ENCODE measurements at regions not wholly inside any gene's neighbourhood (a gene's known extent, or its start where the extent isn't known, plus 50 kb on each side); places are given as distances from the start of the nearest gene placed in this dataset.

GRCh38 chr5:126099077-126099476 lies 324.1 kb upstream of the GRAMD2B start:
- Mint-ChIP-seq H3K4me3 (no peak overlapping the region), H3K27me3 (ENCODE audit: low read depth) (no peaks in the 10 kb centered on the region), H3K4me1 (ENCODE audit: low read depth) (no peaks in the 10 kb centered on the region), H3K27ac (no peak overlapping the region), H3K9me3 (peaks cover 5% of the 10 kb centered on the region), H3K36me3 (ENCODE audit: low read depth) (no peaks in the 10 kb centered on the region)

GRCh38 chr5:126100767-126101166 lies 322.4 kb upstream of the GRAMD2B start:
- Mint-ChIP-seq H3K36me3 (ENCODE audit: low read depth) (no peaks in the 10 kb centered on the region), H3K9me3 (peaks cover 5% of the 10 kb centered on the region), H3K4me1 (ENCODE audit: low read depth) (no peaks in the 10 kb centered on the region), H3K27me3 (ENCODE audit: low read depth) (no peaks in the 10 kb centered on the region), H3K27ac (no peak overlapping the region), H3K4me3 (no peak overlapping the region)

GRCh38 chr5:126101901-126102300 lies 321.3 kb upstream of the GRAMD2B start:
- Mint-ChIP-seq H3K27me3 (ENCODE audit: low read depth) (no peaks in the 10 kb centered on the region), H3K4me1 (ENCODE audit: low read depth) (no peaks in the 10 kb centered on the region), H3K27ac (no peak overlapping the region)

DNA sequence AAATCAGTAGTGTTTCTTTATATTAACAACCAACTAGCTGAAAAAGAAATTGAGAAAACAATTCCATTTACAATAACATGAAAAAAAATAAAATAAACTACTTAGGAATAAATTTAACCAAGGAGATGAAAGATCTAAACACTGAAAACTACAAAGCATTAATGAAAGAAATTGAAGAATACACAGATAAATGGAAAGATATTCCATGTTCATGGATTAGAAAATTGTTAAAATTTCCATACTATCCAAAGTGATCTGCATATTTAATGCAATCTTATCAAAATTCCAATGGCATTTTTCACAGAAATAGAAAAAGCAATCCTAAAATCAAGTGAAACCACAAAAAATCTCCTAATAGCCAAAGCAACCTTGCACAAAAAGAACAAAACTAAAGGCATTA lies 320.2 kb upstream of the GRAMD2B start:
- Mint-ChIP-seq H3K27ac (no peak overlapping the region), H3K27me3 (ENCODE audit: low read depth) (no peaks in the 10 kb centered on the region), H3K4me3 (no peak overlapping the region), H3K4me1 (ENCODE audit: low read depth) (no peaks in the 10 kb centered on the region), H3K36me3 (ENCODE audit: low read depth) (no peaks in the 10 kb centered on the region), H3K9me3 (peaks cover 5% of the 10 kb centered on the region)

More at GRCh38 chr5:126101901-126102300, 321.3 kb upstream of the GRAMD2B start:
- no peaks in the 10 kb centered on the region for H3K36me3 Mint-ChIP-seq (ENCODE audit: low read depth)
- no peak overlapping the region for H3K4me3 Mint-ChIP-seq
- H3K9me3 Mint-ChIP-seq, result peaks cover 5% of the 10 kb centered on the region

- Mint-ChIP-seq H3K27ac (no peak overlapping the region), H3K9me3 (peaks cover 5% of the 10 kb centered on the region), H3K4me1 (ENCODE audit: low read depth) (no peaks in the 10 kb centered on the region), H3K36me3 (ENCODE audit: low read depth) (no peaks in the 10 kb centered on the region), H3K4me3 (no peak overlapping the region), H3K27me3 (ENCODE audit: low read depth) (no peaks in the 10 kb centered on the region)
Measured at GRCh38 chr5:126103868-126104267, 319.3 kb upstream of the GRAMD2B start.

- no peak overlapping the region for H3K27ac Mint-ChIP-seq
- no peaks in the 10 kb centered on the region for H3K27me3 Mint-ChIP-seq (ENCODE audit: low read depth)
- H3K36me3 Mint-ChIP-seq (ENCODE audit: low read depth), result no peaks in the 10 kb centered on the region
- no peaks in the 10 kb centered on the region for H3K4me1 Mint-ChIP-seq (ENCODE audit: low read depth)
- peaks cover 5% of the 10 kb centered on the region for H3K9me3 Mint-ChIP-seq
- H3K4me3 Mint-ChIP-seq, result no peak overlapping the region
Measured at GRCh38 chr5:126104341-126104740, 318.9 kb upstream of the GRAMD2B start.

GRCh38 chr5:126104951-126105350 lies 318.3 kb upstream of the GRAMD2B start:
- H3K4me1 Mint-ChIP-seq (ENCODE audit: low read depth), result no peaks in the 10 kb centered on the region
- peaks cover 5% of the 10 kb centered on the region for H3K9me3 Mint-ChIP-seq
- no peaks in the 10 kb centered on the region for H3K27me3 Mint-ChIP-seq (ENCODE audit: low read depth)
- H3K27ac Mint-ChIP-seq, result no peak overlapping the region
- H3K4me3 Mint-ChIP-seq, result no peak overlapping the region
- H3K36me3 Mint-ChIP-seq (ENCODE audit: low read depth), result no peaks in the 10 kb centered on the region

GRCh38 chr5:126106029-126106428 lies 317.2 kb upstream of the GRAMD2B start:
- Mint-ChIP-seq H3K36me3 (ENCODE audit: low read depth) (no peaks in the 10 kb centered on the region), H3K4me3 (no peak overlapping the region), H3K4me1 (ENCODE audit: low read depth) (no peaks in the 10 kb centered on the region), H3K9me3 (peaks cover 5% of the 10 kb centered on the region), H3K27me3 (ENCODE audit: low read depth) (no peaks in the 10 kb centered on the region), H3K27ac (no peak overlapping the region)

DNA sequence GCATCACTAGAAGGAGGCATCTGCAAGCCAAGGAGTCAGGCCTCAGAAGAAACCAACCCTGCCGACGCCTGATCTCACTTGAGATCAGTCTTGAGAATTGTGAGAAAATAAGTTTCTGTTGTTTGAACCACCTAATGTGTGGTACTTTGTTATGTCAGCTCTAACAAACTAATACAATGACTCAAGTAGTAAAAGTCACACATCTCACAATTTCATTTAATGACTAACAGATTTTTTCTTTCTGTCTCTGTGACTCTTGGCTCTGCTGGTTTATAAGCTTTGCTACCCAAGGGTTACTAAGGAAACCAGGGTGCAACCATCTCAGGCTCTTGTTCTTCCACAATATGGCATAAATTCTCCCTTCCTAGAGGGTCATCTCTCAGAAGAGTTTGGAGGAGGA lies 315.8 kb upstream of the GRAMD2B start:
- H3K4me1 Mint-ChIP-seq (ENCODE audit: low read depth), result no peaks in the 10 kb centered on the region
- no peaks in the 10 kb centered on the region for H3K36me3 Mint-ChIP-seq (ENCODE audit: low read depth)
- H3K9me3 Mint-ChIP-seq, result peaks cover 2% of the 10 kb centered on the region
- H3K4me3 Mint-ChIP-seq, result no peak overlapping the region
- no peaks in the 10 kb centered on the region for H3K27me3 Mint-ChIP-seq (ENCODE audit: low read depth)
- no peak overlapping the region for H3K27ac Mint-ChIP-seq

DNA sequence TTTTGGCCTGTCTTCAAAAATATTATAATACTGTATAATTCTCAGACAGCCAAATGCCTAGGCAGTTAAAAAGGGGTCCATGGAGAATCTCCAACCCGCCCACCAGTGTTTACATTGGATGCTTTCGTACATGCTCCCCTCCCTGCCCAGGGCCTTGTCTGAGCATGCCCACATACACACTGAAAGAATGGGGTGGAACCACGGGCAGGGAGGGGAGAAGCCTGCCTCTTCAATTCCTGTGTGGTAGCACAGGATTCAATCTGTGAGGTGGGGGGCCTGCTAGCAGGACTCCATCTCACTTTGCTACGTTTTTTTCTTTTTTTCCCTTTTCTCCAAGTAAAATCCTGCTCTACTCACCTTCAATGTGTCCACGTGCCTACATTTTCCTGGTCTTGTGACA lies 314.7 kb upstream of the GRAMD2B start:
- Mint-ChIP-seq H3K27ac (no peak overlapping the region), H3K4me3 (no peak overlapping the region), H3K36me3 (ENCODE audit: low read depth) (no peaks in the 10 kb centered on the region), H3K27me3 (ENCODE audit: low read depth) (no peaks in the 10 kb centered on the region), H3K4me1 (ENCODE audit: low read depth) (no peaks in the 10 kb centered on the region), H3K9me3 (no peaks in the 10 kb centered on the region)

DNA sequence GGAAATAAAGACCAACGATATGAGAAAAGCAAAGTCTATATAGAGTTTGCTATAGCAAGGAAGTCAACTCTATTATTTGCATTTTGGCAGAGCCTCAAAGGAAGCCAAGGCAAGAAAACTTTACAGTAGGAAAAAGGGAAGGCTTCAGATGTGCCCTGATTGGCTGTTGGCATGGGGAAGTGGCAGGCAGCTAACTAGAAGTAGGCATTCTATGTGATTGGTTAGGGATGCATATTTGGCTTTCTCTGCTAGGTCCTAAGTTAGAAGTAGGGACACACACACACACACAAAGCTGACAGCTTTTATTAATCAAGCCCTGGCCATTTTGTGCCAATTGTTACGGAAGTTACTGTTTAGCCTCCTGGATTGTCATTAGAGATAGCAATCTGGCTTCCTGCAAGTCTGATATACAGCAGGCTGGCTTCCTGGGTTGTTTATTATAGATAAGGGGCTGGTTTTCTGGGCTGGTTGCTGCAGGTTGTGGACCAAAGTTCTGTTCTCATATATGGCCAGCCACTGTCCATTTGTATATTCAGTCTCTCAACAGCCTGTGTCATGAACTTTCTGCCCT lies 308.1 kb upstream of the GRAMD2B start:
- no peaks in the 10 kb centered on the region for H3K27me3 Mint-ChIP-seq (ENCODE audit: low read depth)
- H3K36me3 Mint-ChIP-seq (ENCODE audit: low read depth), result no peaks in the 10 kb centered on the region
- H3K4me1 Mint-ChIP-seq (ENCODE audit: low read depth), result no peaks in the 10 kb centered on the region
- peaks cover 3% of the 10 kb centered on the region for H3K9me3 Mint-ChIP-seq
- no peak overlapping the region for H3K4me3 Mint-ChIP-seq
- no peak overlapping the region for H3K27ac Mint-ChIP-seq

GRCh38 chr5:126117044-126117443 lies 306.2 kb upstream of the GRAMD2B start:
- Mint-ChIP-seq H3K36me3 (ENCODE audit: low read depth) (no peaks in the 10 kb centered on the region), H3K4me3 (no peak overlapping the region), H3K4me1 (ENCODE audit: low read depth) (no peaks in the 10 kb centered on the region), H3K27ac (no peak overlapping the region), H3K9me3 (peaks cover 3% of the 10 kb centered on the region), H3K27me3 (ENCODE audit: low read depth) (no peaks in the 10 kb centered on the region)

- no peaks in the 10 kb centered on the region for H3K4me1 Mint-ChIP-seq (ENCODE audit: low read depth)
- H3K4me3 Mint-ChIP-seq, result no peak overlapping the region
- no peaks in the 10 kb centered on the region for H3K9me3 Mint-ChIP-seq
- no peak overlapping the region for H3K27ac Mint-ChIP-seq
- no peaks in the 10 kb centered on the region for H3K36me3 Mint-ChIP-seq (ENCODE audit: low read depth)
- no peaks in the 10 kb centered on the region for H3K27me3 Mint-ChIP-seq (ENCODE audit: low read depth)
Measured at GRCh38 chr5:126119887-126120442, 303.2 kb upstream of the GRAMD2B start.

DNA sequence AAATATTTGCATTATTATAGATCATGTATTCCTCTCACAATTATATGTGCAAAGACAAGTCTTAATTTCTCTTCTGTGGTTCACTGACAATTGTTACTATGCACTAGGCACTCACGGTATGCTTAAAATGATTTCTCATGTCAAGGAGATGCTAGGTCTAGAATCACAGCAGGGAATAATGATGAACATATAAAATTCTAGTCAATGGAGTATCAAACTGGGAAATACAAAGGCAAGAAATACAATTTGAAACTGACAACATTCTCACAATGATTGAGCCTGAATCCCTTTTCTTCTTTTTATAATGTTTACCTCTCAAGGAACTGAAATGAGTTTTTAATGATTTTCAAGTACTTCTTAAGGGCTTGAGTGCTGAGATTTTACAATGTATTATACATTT lies 302.3 kb upstream of the GRAMD2B start:
- H3K9me3 Mint-ChIP-seq, result no peaks in the 10 kb centered on the region
- H3K4me1 Mint-ChIP-seq (ENCODE audit: low read depth), result no peaks in the 10 kb centered on the region
- H3K27ac Mint-ChIP-seq, result no peak overlapping the region
- no peak overlapping the region for H3K4me3 Mint-ChIP-seq
- H3K36me3 Mint-ChIP-seq (ENCODE audit: low read depth), result no peaks in the 10 kb centered on the region
- H3K27me3 Mint-ChIP-seq (ENCODE audit: low read depth), result no peaks in the 10 kb centered on the region

DNA sequence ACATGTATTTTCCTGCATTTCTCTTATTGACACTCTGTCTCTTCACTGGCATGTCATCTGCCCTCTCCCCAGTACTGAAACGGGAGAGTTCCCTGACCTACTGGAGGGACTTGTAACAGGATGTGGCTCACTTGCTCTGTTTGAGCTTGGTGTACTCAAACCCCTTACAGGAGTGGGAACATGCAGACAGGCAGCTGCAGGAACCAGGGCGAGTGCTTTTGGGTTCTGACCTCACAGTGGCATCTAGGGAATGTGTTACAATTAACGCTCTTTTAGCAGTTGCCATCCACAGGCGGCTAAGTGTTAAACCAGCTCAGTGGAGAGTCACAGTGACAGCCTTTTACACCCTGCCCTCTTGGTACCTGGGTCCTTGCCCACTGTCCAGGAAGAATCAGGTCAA lies 300.3 kb upstream of the GRAMD2B start:
- no peaks in the 10 kb centered on the region for H3K4me1 Mint-ChIP-seq (ENCODE audit: low read depth)
- no peak overlapping the region for H3K27ac Mint-ChIP-seq
- H3K27me3 Mint-ChIP-seq (ENCODE audit: low read depth), result no peaks in the 10 kb centered on the region
- H3K4me3 Mint-ChIP-seq, result no peak overlapping the region
- H3K9me3 Mint-ChIP-seq, result no peaks in the 10 kb centered on the region
- H3K36me3 Mint-ChIP-seq (ENCODE audit: low read depth), result no peaks in the 10 kb centered on the region
